ENCODE measurements at regions not wholly inside any gene's neighbourhood (a gene's known extent, or its start where the extent isn't known, plus 50 kb on each side); places are given as distances from the start of the nearest gene placed in this dataset.

DNA sequence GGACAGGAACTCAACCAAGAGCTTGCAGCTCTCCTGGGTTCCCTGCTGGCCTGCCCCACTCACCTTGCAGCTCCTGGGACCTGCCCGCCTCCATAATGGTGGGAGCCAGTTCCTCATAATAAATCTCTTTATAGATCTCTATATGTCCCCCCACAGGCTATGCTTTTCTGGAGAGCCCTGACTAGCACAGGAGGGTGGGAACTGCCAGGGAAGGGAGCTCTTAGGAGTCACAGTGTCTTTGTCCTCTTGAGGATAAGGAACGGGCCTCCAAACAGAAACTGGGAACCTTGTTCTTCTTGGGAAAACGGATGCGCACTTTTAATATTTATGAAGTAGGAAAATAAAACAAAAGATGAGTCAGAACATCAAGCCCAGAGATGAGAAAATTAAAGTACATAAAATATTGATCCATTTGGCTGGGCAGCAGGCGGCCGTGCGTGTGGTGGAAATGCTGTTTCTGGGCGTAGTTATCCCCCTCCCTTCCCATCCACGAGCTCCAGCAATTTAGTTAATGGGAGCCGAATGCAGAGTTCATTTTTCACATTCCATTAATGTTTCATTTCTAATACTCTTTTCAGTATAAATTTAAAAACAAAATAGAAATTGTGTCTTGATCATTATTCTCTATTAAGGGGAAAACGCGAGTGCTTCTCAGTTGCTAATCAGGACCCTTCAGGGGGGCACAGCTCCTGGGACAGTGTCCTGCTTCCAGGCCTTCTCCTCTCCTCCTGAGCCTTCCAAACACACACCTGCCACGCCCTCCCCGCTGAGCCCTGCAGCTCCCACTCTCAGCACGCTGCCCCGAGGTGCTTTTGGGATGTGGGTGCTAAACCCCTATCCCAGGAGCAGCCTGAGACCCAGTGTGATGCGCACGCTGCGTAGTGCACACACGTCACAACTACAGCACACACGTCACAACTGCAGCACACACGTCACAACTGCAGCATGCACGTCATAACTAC lies 323.3 kb upstream of the AJAP1 start:
- no peak for DNase-seq

DNA sequence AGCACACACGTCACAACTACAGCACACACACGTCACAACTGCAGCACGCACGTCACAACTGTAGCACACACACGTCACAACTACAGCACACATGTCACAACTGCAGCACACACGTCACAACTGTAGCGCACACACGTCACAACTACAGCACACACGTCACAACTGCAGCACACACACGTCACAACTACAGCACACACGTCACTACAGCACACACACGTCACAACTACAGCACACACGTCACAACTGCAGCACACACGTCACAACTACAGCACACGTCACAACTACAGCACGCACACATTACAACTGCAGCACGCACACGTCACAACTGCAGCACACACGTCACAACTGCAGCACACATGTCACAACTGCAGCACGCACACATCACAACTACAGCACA lies 322.6 kb upstream of the AJAP1 start:
- DNase-seq, result no peak

DNA sequence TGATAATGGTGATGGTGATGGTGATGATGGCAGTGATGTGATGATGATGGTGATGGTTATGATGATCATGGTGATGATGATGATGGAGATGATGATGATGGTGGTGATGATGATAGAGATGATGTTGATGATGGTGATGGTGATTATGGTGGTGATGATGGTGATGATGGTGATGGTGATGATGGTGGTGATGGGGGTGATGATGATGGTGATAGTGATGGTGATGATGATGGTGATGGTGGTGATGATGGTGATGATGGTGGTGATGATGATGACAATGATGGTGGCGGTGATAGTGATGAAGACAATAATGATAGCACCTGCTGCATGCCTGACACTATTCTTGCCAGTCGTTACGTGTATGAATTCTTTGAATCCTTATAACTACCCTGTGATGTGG lies 317.9 kb upstream of the AJAP1 start:
- DNase-seq, result no peak

DNA sequence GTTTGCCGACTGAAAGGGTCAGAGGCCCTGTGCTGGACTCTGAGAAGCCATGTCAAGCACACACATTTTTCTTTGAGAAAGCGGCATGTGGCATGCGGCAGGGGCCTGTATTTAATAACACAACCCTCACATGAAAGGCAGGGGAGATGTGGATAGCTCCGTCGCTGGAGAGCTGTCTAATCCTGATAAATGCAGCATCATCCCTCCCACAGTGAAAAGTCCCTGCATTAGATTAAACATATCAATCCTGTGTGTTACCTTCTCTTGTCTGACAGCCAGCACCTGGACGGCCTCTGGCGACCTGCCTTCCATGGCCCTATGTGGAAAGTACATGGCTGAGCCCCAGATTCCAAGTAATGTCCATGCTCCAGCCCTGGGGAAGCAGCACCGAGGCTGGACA lies 313.0 kb upstream of the AJAP1 start:
- no peak for DNase-seq

DNA sequence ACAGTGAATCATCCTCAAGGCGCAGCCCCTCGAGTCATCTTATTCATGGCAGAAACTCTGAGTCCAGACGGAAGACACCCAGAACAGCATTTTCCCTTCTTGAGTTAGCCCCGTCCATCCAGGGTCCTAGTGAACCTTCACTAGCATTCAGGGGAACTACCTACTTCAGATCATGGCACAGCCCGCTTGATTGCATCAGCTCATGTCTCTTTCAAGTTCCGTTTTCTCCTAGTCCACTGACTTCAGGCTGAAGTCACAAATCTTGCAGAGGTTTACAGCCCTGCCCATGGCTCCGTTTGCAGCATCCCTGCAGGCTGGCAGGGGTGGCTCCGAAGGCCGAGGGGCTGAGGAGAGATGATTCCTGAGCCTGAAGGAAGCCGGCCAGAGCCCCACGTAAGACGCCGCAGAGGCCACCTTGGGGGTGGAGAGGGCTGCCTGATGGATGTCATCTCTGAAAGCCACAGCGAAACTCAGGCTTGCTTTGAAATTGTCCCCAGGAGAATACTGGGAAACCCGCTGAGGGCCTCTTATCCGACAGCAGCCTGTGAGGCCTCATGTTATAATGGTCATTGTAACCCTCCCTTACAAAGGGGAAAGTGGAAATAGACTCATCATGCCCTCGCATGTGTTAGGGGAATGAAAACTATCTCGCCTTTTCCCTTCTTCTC lies 310.2 kb upstream of the AJAP1 start:
- DNase-seq, result no peak

DNA sequence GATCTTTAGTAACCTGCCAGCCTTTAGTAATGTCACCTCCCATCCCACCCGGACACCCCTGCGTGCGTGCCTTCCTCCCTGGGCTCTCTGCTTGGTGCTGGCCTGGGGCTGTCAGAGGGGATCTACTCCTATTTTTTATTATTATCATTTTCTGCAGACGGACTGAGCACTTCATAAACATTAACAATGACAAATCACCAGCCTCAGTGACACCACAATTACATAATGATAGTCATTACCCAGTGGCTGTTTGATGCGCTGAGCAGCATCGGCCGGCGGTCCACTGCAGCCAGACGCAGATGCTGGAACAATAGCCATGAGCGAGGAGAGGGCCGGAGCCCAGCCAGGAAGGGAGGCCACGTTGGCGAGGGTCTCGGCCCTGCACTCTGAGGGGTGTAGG lies 309.3 kb upstream of the AJAP1 start:
- no peak for DNase-seq

DNA sequence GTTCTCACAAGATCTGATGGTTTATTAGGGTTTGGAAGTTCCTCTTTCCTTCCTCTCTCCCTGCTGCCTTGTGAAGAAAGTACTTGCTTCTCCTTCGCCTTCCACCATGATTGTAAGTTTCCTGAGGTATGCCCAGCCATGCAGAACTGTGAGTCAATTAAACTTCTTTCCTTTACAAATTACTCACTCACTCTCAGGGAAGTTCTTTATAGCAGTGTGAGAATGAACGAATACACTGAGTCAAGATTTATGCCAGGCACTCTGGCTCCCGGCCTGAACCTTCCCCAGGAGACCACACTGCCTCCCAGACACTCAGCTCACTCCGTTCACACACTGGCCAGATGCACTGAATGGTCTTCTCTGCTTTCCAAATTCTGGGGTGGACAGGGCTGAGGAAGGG lies 308.3 kb upstream of the AJAP1 start:
- DNase-seq, result no peak

DNA sequence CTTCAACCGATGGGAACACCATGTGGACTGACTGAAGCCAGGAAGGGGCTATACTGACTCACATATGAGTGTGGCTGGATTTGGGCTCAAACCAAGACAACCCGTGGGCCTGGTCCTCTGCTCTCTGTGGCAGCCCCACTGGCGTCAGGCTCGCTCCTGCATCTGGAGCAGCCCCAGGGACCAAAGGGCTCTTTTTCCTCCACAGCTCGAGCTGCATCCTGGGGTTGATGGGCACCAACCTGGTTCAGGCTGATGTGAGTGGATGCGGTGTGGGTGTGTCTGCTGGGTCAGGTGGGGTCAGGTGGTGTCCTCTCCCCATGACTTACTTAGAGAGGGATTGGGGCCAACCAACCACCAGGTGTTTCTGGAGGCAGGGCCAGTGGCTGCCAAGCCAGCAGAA lies 303.0 kb upstream of the AJAP1 start:
- no peak for DNase-seq

DNA sequence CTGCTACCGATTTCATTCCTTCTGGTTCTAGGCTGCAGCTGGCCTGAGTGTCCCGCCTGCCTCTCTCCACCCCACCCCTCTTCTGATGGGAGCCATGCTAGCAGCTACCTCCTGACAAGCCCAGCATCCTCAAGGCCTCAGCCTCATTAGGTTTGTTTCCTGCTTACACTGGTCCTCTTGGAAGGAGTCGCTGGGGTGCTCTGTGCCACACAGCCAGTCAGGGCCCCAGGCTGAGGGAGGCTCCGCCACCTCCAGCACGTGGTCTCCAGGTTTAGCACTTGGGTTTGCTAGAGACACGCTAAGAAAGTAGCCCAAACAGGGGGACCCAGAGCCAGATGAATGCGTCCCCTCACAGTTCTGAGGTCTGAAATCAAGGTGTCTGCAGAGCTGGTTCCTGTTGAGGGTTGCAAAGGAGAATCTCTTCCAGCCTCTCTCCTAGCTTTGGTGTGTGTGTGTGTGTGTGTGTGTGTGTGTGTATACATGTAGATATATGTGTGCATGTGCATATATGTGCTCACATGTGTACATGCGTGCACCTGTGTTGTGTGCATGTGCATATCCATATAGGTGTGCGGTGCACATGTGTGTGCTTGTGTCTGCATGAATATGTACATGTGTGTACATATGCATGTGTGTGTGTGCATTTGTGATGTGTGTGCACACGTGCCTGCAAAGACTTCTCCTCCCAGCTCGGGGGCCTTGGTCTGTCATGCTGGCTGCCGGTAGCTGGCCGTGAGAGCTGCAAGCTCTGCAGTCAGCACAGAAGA lies 301.1 kb upstream of the AJAP1 start:
- DNase-seq, result no peak

DNA sequence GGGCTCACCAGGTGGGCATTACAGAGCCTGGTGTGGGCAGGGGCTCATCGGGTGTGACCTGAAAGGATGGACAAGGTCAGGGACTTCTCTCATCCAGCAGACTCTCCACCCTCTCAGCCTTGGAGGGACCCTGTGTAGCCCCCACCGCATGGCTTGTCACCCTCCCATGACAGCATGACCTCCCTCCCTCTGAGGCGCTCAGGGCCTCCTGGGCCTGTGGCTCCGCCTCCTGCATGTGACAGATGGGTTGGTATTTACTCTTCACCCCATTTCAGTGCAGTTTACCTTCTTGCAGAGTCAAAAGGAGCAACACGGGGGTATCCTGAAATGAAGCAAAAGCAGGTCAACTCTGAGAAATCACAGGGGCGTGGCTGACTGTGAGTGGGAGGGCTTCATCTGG lies 298.6 kb upstream of the AJAP1 start:
- DNase-seq, result no peak

DNA sequence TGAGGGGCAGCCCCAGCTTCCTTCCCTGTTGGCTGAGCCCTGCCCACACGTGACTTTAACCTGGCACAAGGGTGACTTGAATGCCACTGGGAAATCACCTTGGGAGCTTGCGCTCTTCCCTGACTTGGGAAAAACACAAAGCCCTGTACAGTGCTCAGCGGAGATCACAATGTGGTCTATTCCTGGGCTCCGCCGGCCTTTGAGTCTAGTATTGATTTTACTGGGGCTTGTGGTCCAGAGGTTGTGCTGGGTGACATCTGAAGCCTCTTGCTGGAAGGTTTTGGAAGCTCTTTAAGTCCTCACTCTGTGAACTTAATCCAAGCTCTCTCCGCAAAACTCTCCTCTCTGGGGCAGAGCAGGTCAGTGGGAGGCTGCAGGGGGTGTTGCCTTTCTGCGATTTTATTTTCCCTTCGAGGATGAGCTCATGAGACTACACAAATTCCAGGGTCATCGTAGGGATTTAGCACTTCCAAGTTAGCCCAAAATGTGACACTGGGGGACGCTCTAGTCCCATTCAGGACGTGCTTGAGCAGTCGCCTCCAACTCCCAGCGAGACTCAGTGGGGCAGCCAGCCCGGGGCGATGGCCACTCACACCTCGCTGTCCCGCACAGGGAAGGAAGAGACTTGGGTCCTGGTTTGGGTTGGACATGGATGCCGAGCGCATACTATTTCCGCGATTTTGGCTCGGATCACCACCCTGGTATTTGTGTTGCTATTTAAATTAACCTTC lies 291.9 kb upstream of the AJAP1 start:
- DNase-seq, result no peak

DNA sequence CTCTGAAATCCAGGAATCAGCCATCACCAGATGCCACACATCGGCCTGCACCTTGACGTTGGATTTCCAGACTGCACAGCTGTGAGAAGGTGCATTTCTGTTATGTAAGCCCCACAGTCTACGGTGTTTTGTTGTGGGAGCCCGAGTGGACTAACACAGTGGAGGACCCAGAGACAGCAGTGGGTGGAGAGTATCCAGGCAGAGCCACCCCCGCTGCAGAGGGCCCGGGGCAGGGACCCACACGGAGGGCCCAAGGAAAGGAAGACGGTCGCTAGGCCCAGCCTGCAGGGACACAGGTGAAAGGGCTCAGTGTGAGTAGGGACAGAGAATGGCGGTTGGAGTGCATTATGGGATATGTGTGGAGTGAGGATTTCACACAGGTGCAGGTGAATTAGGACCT lies 288.3 kb upstream of the AJAP1 start:
- no peak for DNase-seq

DNA sequence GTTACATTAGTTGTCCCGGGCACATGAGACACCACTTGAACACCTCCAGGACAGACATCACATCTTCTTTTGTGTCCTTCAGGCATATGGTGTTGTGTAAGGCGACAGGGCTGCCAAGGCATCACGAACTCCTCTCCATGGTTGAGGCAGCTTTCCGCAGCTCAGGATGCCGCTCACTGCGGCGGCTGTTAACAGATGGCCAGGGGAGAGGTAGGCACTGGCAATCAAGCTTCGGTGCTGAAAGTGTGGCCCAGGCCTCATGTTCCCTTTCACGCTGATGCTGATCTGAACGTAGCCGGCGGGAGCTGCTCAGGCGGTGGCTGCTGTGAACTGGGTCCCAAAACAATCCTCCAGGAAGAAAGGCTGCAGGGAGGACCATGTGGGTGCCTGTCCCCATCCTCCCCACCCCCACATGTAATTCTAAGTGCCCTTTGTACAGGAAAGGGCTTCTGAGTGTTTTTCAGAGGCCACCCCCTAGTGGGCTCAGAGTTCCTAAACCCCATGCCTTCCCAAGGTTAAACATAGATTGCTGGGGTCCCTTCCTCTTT lies 287.1 kb upstream of the AJAP1 start:
- DNase-seq, result no peak

DNA sequence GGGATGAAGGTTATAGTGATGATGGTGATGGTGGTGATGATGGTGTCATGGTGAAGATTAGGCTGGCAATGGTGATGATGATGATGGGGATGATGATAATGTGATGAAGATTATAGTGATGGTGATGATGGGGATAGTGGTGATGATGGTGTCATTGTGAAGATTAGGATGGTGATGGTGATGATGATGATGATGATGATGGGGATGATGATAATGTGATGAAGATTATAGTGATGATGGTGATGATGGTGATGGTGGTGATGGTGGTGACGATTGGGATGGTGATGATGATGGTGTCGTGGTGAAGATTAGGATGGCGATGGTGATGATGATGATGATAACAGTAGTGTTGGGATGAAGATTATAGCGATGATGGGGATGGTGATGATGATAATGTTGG lies 285.1 kb upstream of the AJAP1 start:
- no peak for DNase-seq

DNA sequence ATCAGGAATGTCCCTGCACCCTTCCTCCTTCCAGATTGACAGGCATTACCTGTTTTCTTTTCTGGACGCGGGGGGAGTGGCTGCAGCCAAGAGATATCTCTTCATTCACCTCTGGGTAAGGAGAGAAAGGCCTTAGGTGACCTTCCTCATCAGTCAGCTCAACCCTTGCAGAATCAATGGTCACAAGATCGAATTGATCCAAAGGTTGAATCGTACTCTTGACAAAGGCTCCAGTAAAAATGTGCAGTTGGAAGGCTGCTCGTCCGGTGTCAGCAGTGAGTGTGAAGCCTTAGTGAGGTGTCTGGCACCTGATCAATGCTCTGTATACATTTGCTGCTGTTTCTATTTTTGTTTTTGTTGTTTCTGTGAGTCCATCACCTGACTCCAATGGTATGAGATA lies 282.6 kb upstream of the AJAP1 start:
- no peak for DNase-seq

DNA sequence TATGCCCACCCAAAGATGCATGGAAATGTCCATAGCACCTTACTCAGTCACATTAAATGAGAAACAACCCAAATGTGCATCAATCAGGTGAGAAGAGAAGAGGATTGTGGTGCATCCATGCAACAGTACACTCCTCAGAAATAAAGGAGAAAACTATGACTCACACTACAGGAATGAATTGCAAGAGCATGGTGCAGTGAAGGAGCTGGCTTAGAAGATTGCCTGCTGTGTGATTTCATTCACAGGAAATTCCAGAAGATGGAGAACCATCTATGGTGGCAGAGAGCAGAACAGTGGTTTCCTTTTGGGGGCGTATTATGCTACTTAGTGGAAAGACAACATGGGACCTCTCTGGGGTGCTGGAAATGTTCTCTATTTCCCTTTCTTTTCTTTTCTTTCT lies 278.6 kb upstream of the AJAP1 start:
- DNase-seq, result no peak

DNA sequence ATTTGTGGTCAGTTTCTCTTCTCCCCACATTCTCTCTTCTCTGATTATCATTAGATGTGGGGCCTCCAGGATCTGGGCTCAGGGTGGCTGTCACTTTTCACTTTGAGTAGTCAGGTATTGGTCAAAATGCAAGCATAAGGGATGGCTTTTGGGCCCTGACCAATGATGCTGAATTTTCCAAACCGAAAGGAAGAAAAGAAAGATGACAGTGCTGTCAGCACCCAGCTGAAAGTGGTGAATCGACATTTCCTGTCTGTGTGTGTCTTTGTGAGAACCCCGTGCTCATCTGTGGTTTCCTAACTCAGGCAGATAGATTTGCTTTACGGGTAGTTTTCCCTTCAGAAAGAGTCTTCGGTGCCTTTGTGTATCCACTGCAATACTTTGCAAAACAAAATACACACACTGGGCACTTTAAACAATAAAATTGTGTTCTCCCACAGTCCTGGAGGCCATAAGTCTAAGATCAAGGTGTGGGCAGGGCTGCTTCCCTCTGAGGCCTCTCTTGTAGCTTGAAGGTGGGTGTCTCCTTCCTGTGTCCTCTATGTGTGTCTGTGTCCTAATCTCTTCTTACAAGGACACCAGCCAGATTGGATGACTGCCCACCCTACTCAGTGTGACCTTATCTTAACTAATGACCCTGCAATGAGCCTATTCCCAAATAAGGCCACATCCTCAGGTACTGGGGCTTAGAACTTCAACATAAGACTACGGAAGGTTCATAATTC lies 274.8 kb upstream of the AJAP1 start:
- no peak for DNase-seq

DNA sequence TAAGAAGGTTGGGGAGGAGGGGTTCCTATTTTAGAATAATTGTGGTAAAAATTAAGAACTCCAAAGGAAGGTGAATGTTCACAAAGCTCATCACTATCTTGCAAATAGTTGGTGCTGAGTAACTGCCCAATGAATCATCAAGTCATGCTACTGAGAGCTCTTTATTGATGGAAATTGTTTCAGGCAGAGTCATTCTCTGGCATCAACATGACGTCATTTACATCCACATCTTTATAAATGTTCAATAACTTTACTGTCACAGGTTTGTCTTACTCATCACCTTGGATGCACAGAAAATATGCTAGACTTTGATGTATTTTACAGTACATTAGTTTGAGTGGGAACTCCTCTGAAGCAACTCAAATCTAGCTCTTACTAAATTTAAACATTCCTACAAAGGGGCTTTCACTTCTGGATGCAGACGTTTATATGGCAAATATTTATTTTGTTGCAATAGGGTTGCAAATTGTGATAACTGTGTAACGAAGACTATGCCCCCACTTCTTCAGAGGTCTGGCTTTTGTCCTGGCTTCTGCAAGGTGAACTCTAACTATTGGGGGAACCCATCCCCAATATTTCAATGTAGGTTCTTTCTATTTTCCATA lies 273.7 kb upstream of the AJAP1 start:
- DNase-seq, result no peak

DNA sequence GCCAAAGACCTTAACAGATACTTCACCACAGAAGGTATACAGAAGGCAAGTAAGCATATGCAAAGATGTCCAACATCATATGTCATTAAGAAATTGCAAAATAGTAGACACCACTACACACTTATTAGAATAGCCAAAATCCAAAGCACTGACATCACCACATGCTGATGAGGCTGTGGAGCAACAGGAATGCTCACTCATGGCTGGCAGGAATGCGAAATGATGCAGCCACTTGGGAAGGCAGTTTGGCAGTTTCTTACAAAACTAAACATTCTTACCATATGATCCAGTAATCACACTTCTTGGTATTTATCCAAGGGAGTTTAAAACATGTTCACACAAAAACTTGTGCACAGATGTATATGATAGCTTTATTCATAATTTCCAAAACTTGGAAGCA lies 261.2 kb upstream of the AJAP1 start:
- DNase-seq, result no peak

DNA sequence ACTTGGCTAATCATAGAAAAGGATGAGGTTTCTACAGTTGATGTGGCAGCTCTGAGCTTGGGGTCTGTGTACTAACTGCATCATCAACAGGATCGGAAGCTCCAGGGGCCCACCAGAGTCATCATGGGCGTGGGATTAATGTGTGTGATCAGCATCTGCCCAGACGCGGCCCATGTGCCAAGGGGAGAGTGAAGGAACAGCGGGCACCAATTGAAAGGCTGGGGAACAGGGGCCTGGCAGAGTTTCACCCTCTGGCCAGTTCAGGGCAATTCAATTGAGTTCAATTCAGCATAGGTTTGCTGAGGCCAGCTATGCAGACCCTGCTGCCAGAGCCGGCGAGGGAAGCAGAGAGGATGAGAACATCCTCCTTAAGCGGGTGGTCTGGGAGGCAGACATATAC lies 260.0 kb upstream of the AJAP1 start:
- DNase-seq, result no peak

DNA sequence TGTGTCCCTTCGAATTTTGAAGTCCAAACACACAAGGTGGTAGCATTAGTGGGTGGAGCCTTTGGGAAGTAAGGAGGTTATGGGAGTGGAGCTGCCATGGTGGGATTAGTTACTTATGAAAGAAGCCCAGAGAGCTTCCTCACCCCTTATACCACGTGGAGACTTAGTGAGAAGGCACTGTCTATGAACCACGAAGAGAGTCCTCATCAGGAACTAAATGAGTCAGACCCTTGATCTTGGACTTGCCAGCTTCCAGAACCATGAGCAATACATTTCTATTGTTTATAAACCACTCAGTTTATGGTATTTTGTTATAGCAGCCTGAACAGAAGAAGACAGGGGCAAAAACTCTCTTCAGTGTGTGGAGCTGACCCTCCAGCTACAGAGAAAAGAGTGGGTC lies 259.3 kb upstream of the AJAP1 start:
- DNase-seq, result no peak

DNA sequence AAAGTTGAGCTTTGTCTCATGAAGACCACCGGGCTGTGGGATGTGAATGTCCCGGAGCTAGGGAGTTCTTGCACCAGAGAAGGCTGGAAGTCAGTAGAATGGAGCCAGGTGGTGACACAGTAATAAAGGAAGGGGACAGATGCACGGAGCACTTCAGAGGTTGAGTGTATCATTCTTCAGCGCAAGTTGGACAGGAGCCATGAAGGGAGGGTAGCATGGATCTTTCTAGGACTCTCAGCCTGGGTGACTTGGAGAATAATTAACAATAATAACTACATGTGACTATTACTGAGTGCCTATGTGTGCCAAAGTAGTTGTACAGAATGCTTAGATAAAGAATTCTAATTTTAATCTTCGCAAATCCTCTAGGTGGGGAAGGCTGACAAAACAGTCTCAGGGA lies 258.7 kb upstream of the AJAP1 start:
- DNase-seq, result no peak

All from right forelimb (tissue), 1 donor.